PC-9 (cell line): ENCODE measurements at regions not wholly inside any gene's neighbourhood (a gene's known extent, or its start where the extent isn't known, plus 50 kb on each side); places are given as distances from the start of the nearest gene placed in this dataset.

Experiments used
- EZH2 ChIP-seq: fragments of 200-600 bp; sonication (generic); IDR thresholded peaks from 2 replicates; pipeline ENCODE4 v1.8.0; 2017; ENCODE audit warnings: antibody characterized with exemption, low read depth
- TF ChIP-seq, protein P1 (sequence below): fragments of 200-600 bp; sonication (generic); conservative IDR thresholded peaks from 2 replicates; pipeline ENCODE4 v1.6.1; 2017; ENCODE audit warnings: mixed run types, antibody characterized with exemption, mild to moderate bottlenecking, moderate library complexity

DNA sequence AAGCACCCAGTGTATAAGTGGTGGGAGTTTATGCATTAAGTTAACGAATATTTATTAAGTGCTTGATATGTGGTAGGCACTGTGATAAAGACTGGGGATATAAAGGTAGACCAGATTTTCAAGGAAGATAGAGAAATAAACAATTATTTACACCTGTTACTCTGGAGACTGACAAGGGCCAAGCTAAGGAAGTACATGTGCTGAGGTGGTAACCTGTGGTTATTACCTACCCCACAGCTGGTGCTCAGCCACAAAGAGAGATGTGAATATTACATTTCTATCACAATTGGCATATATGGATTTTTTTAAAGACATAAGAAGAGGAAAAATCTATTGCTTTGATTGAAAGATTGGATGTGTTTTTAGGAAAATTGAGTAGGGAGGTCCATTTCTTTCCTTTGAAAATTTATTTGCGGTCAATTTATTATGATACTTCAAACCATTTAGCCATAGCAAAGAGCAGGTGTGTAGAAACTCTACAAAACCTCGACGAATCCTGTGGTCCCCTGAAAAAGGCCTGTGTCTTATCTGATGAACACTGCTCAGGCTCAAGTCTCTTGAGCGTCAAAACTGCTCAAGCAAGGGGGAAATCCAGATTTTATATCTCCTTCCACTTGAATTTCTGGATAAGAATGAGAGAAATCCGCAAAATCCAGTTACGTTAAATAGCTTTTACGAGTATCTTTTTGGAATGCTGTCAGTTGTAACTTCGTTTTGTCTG is 217.7 kb upstream of the HAND2 start:
- TF ChIP-seq, protein P1, sequence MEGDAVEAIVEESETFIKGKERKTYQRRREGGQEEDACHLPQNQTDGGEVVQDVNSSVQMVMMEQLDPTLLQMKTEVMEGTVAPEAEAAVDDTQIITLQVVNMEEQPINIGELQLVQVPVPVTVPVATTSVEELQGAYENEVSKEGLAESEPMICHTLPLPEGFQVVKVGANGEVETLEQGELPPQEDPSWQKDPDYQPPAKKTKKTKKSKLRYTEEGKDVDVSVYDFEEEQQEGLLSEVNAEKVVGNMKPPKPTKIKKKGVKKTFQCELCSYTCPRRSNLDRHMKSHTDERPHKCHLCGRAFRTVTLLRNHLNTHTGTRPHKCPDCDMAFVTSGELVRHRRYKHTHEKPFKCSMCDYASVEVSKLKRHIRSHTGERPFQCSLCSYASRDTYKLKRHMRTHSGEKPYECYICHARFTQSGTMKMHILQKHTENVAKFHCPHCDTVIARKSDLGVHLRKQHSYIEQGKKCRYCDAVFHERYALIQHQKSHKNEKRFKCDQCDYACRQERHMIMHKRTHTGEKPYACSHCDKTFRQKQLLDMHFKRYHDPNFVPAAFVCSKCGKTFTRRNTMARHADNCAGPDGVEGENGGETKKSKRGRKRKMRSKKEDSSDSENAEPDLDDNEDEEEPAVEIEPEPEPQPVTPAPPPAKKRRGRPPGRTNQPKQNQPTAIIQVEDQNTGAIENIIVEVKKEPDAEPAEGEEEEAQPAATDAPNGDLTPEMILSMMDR, result no peak
- TF ChIP-seq EZH2, result no peak
